GM19397 (cell line): ENCODE measurements at regions not wholly inside any gene's neighbourhood (a gene's known extent, or its start where the extent isn't known, plus 50 kb on each side); places are given as distances from the start of the nearest gene placed in this dataset.

Experiments used
- ATAC-seq: cut with Tn5 transposase; IDR thresholded peaks from one replicate; pipeline ENCODE4 v1.9.1; 2021; ENCODE audit warnings: mild to moderate bottlenecking, moderate library complexity; ENCODE audit not compliant: unreplicated experiment

DNA sequence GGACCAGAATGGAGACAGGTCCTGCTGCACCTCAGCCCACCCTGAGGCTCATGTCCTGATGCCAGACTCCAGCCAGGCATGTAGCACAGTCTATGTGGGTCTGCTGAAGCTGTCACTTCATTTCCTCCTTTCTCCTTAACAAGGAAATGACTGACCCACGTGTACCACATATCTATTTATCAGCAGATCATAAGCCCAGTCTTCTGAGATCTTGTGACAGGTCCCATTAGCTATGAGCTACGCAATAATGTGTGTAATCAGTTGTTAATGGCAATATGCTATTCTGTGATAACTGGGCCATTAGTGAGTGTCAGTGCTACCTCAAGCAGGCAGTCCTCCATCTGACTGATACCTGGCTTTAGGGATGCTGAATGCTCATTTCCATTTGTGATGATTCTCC lies 615.3 kb downstream of the BCL11A start:
- no peak for ATAC-seq

DNA sequence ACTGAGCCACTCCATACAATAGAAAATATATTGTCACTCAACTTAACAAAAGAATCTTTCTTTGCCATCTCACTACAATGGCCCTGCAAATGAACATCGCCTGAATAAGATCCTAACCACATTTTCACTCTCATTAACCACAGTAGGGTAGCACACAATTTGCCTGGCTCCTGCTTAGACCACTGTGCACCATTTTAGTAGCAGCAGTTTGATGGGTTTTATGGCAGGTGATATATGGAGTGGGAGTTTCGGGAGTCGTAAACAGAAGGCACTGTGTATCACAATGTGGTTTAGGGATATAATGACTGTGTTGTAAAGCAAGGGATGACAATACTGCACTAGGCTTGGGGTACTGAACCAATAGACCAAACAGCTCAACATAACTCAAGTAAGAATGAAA lies 617.4 kb downstream of the BCL11A start:
- ATAC-seq, result no peak

DNA sequence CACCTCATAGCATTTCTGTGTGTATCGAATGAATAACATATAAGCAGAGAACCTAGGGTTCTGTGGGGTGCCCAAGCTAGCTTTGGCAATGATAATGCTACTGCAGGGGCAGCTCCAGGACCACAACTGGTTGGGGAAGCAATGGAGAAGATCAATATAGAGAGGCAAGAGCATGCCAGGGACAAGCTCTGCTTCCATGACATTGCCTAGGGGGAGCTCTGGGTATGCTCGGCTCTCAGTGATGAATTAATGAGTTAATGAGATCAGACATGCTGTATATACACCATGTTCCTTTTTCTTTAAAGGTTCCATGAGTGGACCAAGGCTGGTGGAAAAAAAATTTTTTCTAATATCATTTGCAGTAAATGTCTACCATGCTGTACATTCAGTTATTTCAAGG lies 618.4 kb downstream of the BCL11A start:
- ATAC-seq, result no peak

GRCh38 chr2:59933948-59934347 lies 619.5 kb downstream of the BCL11A start:
- ATAC-seq, result no peak

- no peak for ATAC-seq
Observed at GRCh38 chr2:59932341-59932740, 621.1 kb downstream of the BCL11A start.

- no peak for ATAC-seq
Observed at GRCh38 chr2:59930430-59930829, 623.0 kb downstream of the BCL11A start.

- no peak for ATAC-seq
Observed at GRCh38 chr2:59926731-59927130, 626.7 kb downstream of the BCL11A start.

- ATAC-seq, result no peak
Observed at GRCh38 chr2:59925321-59925720, 628.1 kb downstream of the BCL11A start.

DNA sequence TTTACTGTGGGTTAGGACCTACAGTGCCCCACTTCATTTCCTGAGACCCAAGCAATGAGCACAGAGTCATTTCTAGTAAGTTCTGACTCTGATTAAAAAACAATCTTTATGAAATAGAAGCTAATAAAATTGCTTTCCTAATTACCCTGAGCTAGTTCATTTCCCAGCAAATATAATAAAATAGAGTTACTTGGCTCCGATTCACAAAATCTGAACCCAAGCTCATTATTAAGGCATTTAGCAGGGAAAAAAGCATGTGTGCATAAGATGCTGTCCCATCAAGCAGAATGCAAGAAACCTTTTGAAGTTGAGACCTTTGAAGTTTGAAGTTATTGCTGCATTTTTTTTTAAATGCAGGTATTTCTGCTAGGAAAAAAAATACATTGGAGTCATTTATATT lies 629.1 kb downstream of the BCL11A start:
- no peak for ATAC-seq

DNA sequence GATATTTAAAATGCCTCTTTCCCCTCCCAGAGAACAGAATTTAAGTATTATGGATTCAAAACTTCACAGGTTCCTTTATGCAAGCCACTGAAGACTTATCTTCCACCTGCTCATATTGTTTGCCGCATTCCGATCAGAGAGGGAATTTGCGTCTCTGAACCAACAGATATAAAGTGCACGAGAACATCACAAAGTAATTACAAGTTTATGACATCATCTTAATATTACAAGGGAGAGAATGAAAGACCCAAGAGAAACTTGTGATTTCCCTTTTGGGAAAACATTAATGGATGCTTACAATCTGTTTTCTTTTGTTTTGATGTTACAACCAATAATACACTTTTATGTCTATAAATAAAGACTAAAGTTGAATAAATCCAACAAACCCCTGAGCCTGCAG lies 631.0 kb downstream of the BCL11A start:
- no peak for ATAC-seq

- ATAC-seq, result no peak
Observed at GRCh38 chr2:59921743-59922142, 631.7 kb downstream of the BCL11A start.

DNA sequence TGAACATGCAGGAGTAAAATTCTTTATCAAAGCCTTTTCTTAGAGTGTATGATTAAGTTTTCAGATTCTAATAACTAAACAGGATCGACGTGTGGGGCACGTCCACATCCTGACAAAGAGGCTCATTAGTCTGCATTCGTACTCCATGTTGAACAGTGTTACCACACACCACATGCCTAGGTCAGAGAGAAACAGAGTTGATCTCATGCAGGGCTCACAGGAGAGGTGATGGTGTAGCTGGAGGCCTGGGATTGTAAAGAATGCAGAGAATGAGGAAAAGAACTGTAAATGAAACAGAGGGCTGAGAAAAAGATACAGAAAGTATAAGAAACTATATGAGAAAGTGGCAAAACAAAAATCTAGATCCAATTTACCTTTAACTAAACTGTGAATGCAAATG lies 632.5 kb downstream of the BCL11A start:
- ATAC-seq, result no peak

DNA sequence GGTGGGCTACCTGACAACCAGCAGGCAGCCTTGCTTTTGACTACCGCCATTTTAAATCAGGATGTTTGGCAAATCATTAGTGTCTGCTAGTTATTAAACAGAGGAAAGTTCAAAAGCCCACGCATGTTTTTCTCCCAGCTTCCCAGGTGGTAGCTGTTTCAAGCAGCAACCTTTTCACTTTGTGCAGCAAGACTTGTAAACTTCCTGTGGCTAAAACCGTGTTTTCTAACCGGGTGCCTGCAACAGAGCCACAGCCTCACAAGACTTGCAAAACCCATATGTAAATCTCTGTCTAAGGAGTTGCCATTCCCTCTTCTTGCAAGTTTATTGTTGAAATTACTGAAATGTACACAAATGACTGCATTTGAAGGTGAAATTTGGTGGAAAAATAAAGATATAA lies 633.1 kb downstream of the BCL11A start:
- no peak for ATAC-seq

DNA sequence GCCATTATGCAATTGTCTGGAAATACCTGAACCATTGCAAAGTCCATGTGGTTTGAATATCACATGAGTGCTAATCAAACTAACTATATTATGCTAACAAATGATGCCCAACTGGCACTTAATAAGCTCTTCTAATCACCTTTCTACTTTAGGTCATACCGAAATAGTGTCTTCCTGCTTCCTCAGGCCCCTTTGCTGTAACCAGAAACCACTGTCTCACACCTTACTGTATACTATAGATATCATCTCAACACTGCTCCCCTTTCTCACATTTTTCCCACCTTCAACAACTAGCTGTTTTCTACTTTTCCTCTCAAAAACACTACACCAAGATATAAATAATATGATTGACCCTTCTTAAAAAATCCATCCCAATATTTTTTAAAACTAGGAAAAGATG lies 633.9 kb downstream of the BCL11A start:
- no peak for ATAC-seq

GRCh38 chr2:59912042-59912441 lies 641.4 kb downstream of the BCL11A start:
- no peak for ATAC-seq

GRCh38 chr2:59910166-59910565 lies 643.3 kb downstream of the BCL11A start:
- no peak for ATAC-seq

GRCh38 chr2:59909147-59909546 lies 644.3 kb downstream of the BCL11A start:
- no peak for ATAC-seq

GRCh38 chr2:59905731-59906130 lies 647.7 kb downstream of the BCL11A start:
- ATAC-seq, result no peak

DNA sequence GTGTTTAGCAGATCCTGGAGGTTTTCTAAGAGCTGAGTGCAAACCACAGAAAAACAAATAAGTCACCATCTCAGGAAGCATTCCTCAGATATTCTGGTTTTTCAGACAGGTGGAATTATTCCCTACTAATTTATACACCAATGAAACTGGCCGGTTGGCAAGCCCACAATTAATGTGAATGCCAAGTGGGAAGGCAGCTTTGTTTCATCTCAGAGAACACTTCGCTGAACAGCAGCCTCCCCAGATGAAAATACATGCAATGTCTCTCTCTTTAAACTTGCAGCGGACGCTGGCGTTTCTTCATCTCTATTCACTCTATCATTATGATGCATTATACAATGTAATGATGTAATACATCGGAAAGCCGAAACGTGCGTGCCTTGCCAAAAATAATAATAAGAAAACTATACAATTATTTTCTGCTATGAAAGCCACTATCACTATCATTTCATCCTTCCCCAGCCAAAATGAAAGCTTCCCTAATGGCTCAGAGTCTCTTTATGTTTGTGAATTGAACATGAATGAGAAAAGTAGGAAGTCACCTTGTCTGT lies 649.4 kb downstream of the BCL11A start:
- no peak for ATAC-seq

GRCh38 chr2:59900728-59901452 lies 652.6 kb downstream of the BCL11A start:
- ATAC-seq, result no peak

- ATAC-seq, result no peak
Observed at GRCh38 chr2:59899692-59900091, 653.8 kb downstream of the BCL11A start.

GRCh38 chr2:59896499-59897245 lies 656.8 kb downstream of the BCL11A start:
- no peak for ATAC-seq
